Keratinocyte (primary cell): ENCODE measurements at regions not wholly inside any gene's neighbourhood (a gene's known extent, or its start where the extent isn't known, plus 50 kb on each side); places are given as distances from the start of the nearest gene placed in this dataset.

ENCODE experiments used
- CTCF ChIP-seq, 3 experiments: IDR thresholded peaks in 1 of 3; conservative IDR thresholded peaks in 1 of 3; optimal IDR thresholded peaks in 1 of 3; 2 replicates in 2 of 3; 3 replicates in 1 of 3; pipeline versions ENCODE3 to v1.5.1; 2011; ENCODE audit warnings: low read length in 3 of 3, mild to moderate bottlenecking in 3 of 3, moderate library complexity in 2 of 3, control low read depth in 1 of 3, inconsistent platforms in 1 of 3; ENCODE audit not compliant: insufficient read depth in 2 of 3; ENCODE audit errors: extremely low read depth in 1 of 3
- EZH2 ChIP-seq: IDR thresholded peaks from one replicate; pipeline ENCODE4 v1.6.1; 2012; ENCODE audit warnings: inconsistent platforms, mild to moderate bottlenecking, low read length, moderate library complexity

- TF ChIP-seq CTCF (optimal IDR thresholded peaks at IDR 0.05 in 1 of 3, IDR thresholded peaks at IDR 0.05 in 1 of 3, conservative IDR thresholded peaks at IDR 0.05 in 1 of 3; ENCODE audit: extremely low read depth in 1 of 3, insufficient read depth in 2 of 3, low read length in 3 of 3) (no peak), EZH2 (no peak)
Observed at GRCh38 chr18:26709897-26710296, 155.6 kb downstream of the AQP4 start.
